GM21723 (cell line): ENCODE measurements at regions not wholly inside any gene's neighbourhood (a gene's known extent, or its start where the extent isn't known, plus 50 kb on each side); places are given as distances from the start of the nearest gene placed in this dataset.
A peak's percentile ranks its signal among the peaks of the same experiment; 100 is the strongest.

ENCODE experiments used
- ATAC-seq: cut with Tn5 transposase; IDR thresholded peaks from one replicate; pipeline ENCODE4 v1.9.1; 2021; ENCODE audit warnings: mild to moderate bottlenecking, moderate library complexity; ENCODE audit not compliant: unreplicated experiment

- no peak for ATAC-seq
Observed at GRCh38 chr12:91565846-91566245, 383.2 kb upstream of the DCN start.

GRCh38 chr12:91565246-91565645, 382.6 kb upstream of the DCN start:
- no peak for ATAC-seq

- no peak for ATAC-seq
Observed at GRCh38 chr12:91563011-91563765, 380.6 kb upstream of the DCN start.

GRCh38 chr12:91562476-91562875, 379.9 kb upstream of the DCN start:
- peak; percentile 57 for ATAC-seq

GRCh38 chr12:91561958-91562325, 379.3 kb upstream of the DCN start:
- ATAC-seq: no peak

- no peak for ATAC-seq
Observed at GRCh38 chr12:91561301-91561957, 378.8 kb upstream of the DCN start.

- ATAC-seq: no peak
Observed at GRCh38 chr12:91556909-91557308, 374.3 kb upstream of the DCN start.

GRCh38 chr12:91555436-91556415, 373.1 kb upstream of the DCN start:
- no peak for ATAC-seq

- no peak for ATAC-seq
Observed at GRCh38 chr12:91551927-91552326, 369.3 kb upstream of the DCN start.

GRCh38 chr12:91551242-91551641, 368.6 kb upstream of the DCN start:
- no peak for ATAC-seq

- ATAC-seq: no peak
Observed at GRCh38 chr12:91542666-91543065, 360.0 kb upstream of the DCN start.

- no peak for ATAC-seq
Observed at GRCh38 chr12:91542067-91542466, 359.4 kb upstream of the DCN start.

- no peak for ATAC-seq
Observed at GRCh38 chr12:91538418-91538817, 355.8 kb upstream of the DCN start.

GRCh38 chr12:91533366-91533765, 350.7 kb upstream of the DCN start:
- no peak for ATAC-seq

GRCh38 chr12:91529829-91530228, 347.2 kb upstream of the DCN start:
- no peak for ATAC-seq

GRCh38 chr12:91523831-91524230, 341.2 kb upstream of the DCN start:
- no peak for ATAC-seq

GRCh38 chr12:91516695-91517047, 334.1 kb upstream of the DCN start:
- no peak for ATAC-seq

- no peak for ATAC-seq
Observed at GRCh38 chr12:91515944-91516694, 333.5 kb upstream of the DCN start.

GRCh38 chr12:91513313-91513712, 330.7 kb upstream of the DCN start:
- no peak for ATAC-seq

- no peak for ATAC-seq
Observed at GRCh38 chr12:91511795-91512420, 329.3 kb upstream of the DCN start.
